Activated naive CD8-positive, alpha-beta T cell (primary cell): ENCODE measurements at regions not wholly inside any gene's neighbourhood (a gene's known extent, or its start where the extent isn't known, plus 50 kb on each side); places are given as distances from the start of the nearest gene placed in this dataset.
"Not testable (repeated sequence)": the region's sequence is repeated elsewhere in the genome, so short reads cannot be mapped to it uniquely, and the experiment has no call there.

Source experiments
- H3K27ac Mint-ChIP-seq: one replicate; pipeline ENCODE4 v1.8.0; 2021; ENCODE audit warnings: mixed read lengths
- H3K27me3 Mint-ChIP-seq: one replicate; pipeline ENCODE4 v1.8.0; 2021; ENCODE audit warnings: mixed read lengths
- H3K36me3 Mint-ChIP-seq: one replicate; pipeline ENCODE4 v1.8.0; 2021; ENCODE audit warnings: mixed read lengths
- H3K4me1 Mint-ChIP-seq: one replicate; pipeline ENCODE4 v1.8.0; 2021; ENCODE audit warnings: low read depth, mixed read lengths
- H3K4me3 Mint-ChIP-seq: one replicate; pipeline ENCODE4 v1.8.0; 2021; ENCODE audit warnings: mild to moderate bottlenecking, mixed read lengths
- H3K9me3 Mint-ChIP-seq: one replicate; pipeline ENCODE4 v1.8.0; 2021; ENCODE audit warnings: low read depth, mixed read lengths

- H3K27ac Mint-ChIP-seq: no peak overlapping the region
- H3K9me3 Mint-ChIP-seq: peaks cover 4% of the 10 kb centered on the region
- no peaks in the 10 kb centered on the region for H3K36me3 Mint-ChIP-seq
- H3K4me1 Mint-ChIP-seq: no peaks in the 10 kb centered on the region
- no peaks in the 10 kb centered on the region for H3K27me3 Mint-ChIP-seq
- H3K4me3 Mint-ChIP-seq: no peak overlapping the region
Measured at GRCh38 chr6:164057876-164058275, 643.4 kb downstream of the QKI start.

- Mint-ChIP-seq H3K27ac (no peak overlapping the region), H3K4me1 (no peaks in the 10 kb centered on the region), H3K36me3 (no peaks in the 10 kb centered on the region), H3K27me3 (peaks cover 10% of the 10 kb centered on the region), H3K4me3 (no peak overlapping the region), H3K9me3 (peaks cover 4% of the 10 kb centered on the region)
Measured at GRCh38 chr6:164051427-164051826, 636.9 kb downstream of the QKI start.

- Mint-ChIP-seq H3K36me3 (no peaks in the 10 kb centered on the region), H3K4me3 (no peak overlapping the region), H3K4me1 (no peaks in the 10 kb centered on the region), H3K9me3 (no peaks in the 10 kb centered on the region), H3K27me3 (peaks cover 10% of the 10 kb centered on the region), H3K27ac (no peak overlapping the region)
Measured at GRCh38 chr6:164049517-164049988, 635.0 kb downstream of the QKI start.

- Mint-ChIP-seq H3K27ac (no peak overlapping the region), H3K9me3 (no peaks in the 10 kb centered on the region), H3K36me3 (no peaks in the 10 kb centered on the region), H3K4me3 (no peak overlapping the region), H3K4me1 (no peaks in the 10 kb centered on the region), H3K27me3 (peaks cover 10% of the 10 kb centered on the region)
Measured at GRCh38 chr6:164048840-164049516, 634.5 kb downstream of the QKI start.

- no peaks in the 10 kb centered on the region for H3K9me3 Mint-ChIP-seq
- no peaks in the 10 kb centered on the region for H3K36me3 Mint-ChIP-seq
- H3K4me3 Mint-ChIP-seq: no peak overlapping the region
- H3K4me1 Mint-ChIP-seq: no peaks in the 10 kb centered on the region
- H3K27me3 Mint-ChIP-seq: peaks cover 6% of the 10 kb centered on the region
- no peak overlapping the region for H3K27ac Mint-ChIP-seq
Measured at GRCh38 chr6:164045082-164045481, 630.6 kb downstream of the QKI start.

- H3K9me3 Mint-ChIP-seq, H3K36me3 Mint-ChIP-seq, H3K27me3 Mint-ChIP-seq, H3K27ac Mint-ChIP-seq, H3K4me1 Mint-ChIP-seq, H3K4me3 Mint-ChIP-seq: not testable (repeated sequence)
Measured at GRCh38 chr6:164043656-164044055, 629.1 kb downstream of the QKI start.

- Mint-ChIP-seq H3K4me1 (no peaks in the 10 kb centered on the region), H3K9me3 (no peaks in the 10 kb centered on the region), H3K36me3 (no peaks in the 10 kb centered on the region), H3K27me3 (peaks cover 3% of the 10 kb centered on the region), H3K27ac (no peak overlapping the region), H3K4me3 (no peak overlapping the region)
Measured at GRCh38 chr6:164042212-164042611, 627.7 kb downstream of the QKI start.

GRCh38 chr6:164040994-164041393 lies 626.5 kb downstream of the QKI start:
- Mint-ChIP-seq H3K27me3 (peaks cover 7% of the 10 kb centered on the region), H3K36me3 (no peaks in the 10 kb centered on the region), H3K4me1 (no peaks in the 10 kb centered on the region), H3K27ac (no peak overlapping the region), H3K4me3 (no peak overlapping the region), H3K9me3 (no peaks in the 10 kb centered on the region)

GRCh38 chr6:164039954-164040375 lies 625.4 kb downstream of the QKI start:
- H3K36me3 Mint-ChIP-seq: no peaks in the 10 kb centered on the region
- no peak overlapping the region for H3K27ac Mint-ChIP-seq
- no peaks in the 10 kb centered on the region for H3K4me1 Mint-ChIP-seq
- no peak overlapping the region for H3K4me3 Mint-ChIP-seq
- peaks cover 7% of the 10 kb centered on the region for H3K27me3 Mint-ChIP-seq
- no peaks in the 10 kb centered on the region for H3K9me3 Mint-ChIP-seq

GRCh38 chr6:164037171-164037870 lies 622.8 kb downstream of the QKI start:
- Mint-ChIP-seq H3K36me3 (no peaks in the 10 kb centered on the region), H3K4me3 (no peak overlapping the region), H3K27ac (no peak overlapping the region), H3K4me1 (no peaks in the 10 kb centered on the region), H3K27me3 (peaks cover 7% of the 10 kb centered on the region), H3K9me3 (no peaks in the 10 kb centered on the region)

GRCh38 chr6:164035900-164036485 lies 621.5 kb downstream of the QKI start:
- Mint-ChIP-seq H3K4me1 (no peaks in the 10 kb centered on the region), H3K27me3 (peaks cover 7% of the 10 kb centered on the region), H3K4me3 (no peak overlapping the region), H3K36me3 (no peaks in the 10 kb centered on the region), H3K9me3 (no peaks in the 10 kb centered on the region), H3K27ac (no peak overlapping the region)

- H3K36me3 Mint-ChIP-seq: no peaks in the 10 kb centered on the region
- H3K4me1 Mint-ChIP-seq: no peaks in the 10 kb centered on the region
- H3K27ac Mint-ChIP-seq: no peak overlapping the region
- H3K4me3 Mint-ChIP-seq: no peak overlapping the region
- H3K27me3 Mint-ChIP-seq: peaks cover 6% of the 10 kb centered on the region
- H3K9me3 Mint-ChIP-seq: no peaks in the 10 kb centered on the region
Measured at GRCh38 chr6:164034602-164035140, 620.2 kb downstream of the QKI start.

- Mint-ChIP-seq H3K9me3 (no peaks in the 10 kb centered on the region), H3K27me3 (peaks cover 2% of the 10 kb centered on the region), H3K4me3 (no peak overlapping the region), H3K4me1 (no peaks in the 10 kb centered on the region), H3K36me3 (no peaks in the 10 kb centered on the region), H3K27ac (no peak overlapping the region)
Measured at GRCh38 chr6:164025180-164025579, 610.7 kb downstream of the QKI start.

GRCh38 chr6:164023535-164023934 lies 609.0 kb downstream of the QKI start:
- Mint-ChIP-seq H3K4me3 (no peak overlapping the region), H3K27me3 (peaks cover 2% of the 10 kb centered on the region), H3K4me1 (no peaks in the 10 kb centered on the region), H3K27ac (no peak overlapping the region), H3K9me3 (no peaks in the 10 kb centered on the region), H3K36me3 (no peaks in the 10 kb centered on the region)

GRCh38 chr6:164022632-164023031 lies 608.1 kb downstream of the QKI start:
- no peaks in the 10 kb centered on the region for H3K9me3 Mint-ChIP-seq
- H3K36me3 Mint-ChIP-seq: no peaks in the 10 kb centered on the region
- H3K27me3 Mint-ChIP-seq: peaks cover 2% of the 10 kb centered on the region
- no peaks in the 10 kb centered on the region for H3K4me1 Mint-ChIP-seq
- no peak overlapping the region for H3K4me3 Mint-ChIP-seq
- H3K27ac Mint-ChIP-seq: no peak overlapping the region
